NT2/D1 (cell line): ENCODE measurements at regions not wholly inside any gene's neighbourhood (a gene's known extent, or its start where the extent isn't known, plus 50 kb on each side); places are given as distances from the start of the nearest gene placed in this dataset.
"Not testable (repeated sequence)": the region's sequence is repeated elsewhere in the genome, so short reads cannot be mapped to it uniquely, and the experiment has no call there.

Experiments used
- SUZ12 ChIP-seq: IDR thresholded peaks from 2 replicates; pipeline ENCODE4 v1.6.1; 2011; ENCODE audit not compliant: insufficient read length, insufficient read depth; ENCODE audit errors: extremely low read depth
- YY1 ChIP-seq: IDR thresholded peaks from 2 replicates; pipeline ENCODE4 v1.6.1; 2011; ENCODE audit not compliant: insufficient read length, insufficient read depth
- ZNF274 ChIP-seq: IDR thresholded peaks from 2 replicates; pipeline ENCODE4 v1.6.1; 2011; ENCODE audit warnings: mild to moderate bottlenecking, low read depth, low read length

DNA sequence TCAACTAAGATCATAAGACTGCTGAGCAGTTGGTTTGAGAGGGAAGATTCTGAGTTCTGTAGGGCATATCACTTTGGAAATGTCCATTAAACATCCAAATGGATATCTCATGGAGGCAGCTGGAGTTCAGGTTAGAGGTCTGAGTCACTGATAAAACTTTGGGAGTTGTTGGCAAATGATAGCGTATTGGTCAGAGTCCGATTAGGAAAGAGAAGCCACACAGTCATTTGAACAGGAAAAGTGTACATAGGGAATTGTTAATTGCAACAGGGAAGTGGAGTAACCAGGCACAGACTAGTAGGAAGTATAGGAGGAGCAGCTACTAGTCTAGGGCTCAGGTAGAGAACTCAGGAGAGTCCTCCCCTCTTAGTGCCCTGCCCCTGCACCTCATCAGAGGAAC lies 126.6 kb upstream of the PTPN20 start:
- not testable (repeated sequence) for TF ChIP-seq YY1, ZNF274, SUZ12
